Osteoblast (primary cell): ENCODE measurements at regions not wholly inside any gene's neighbourhood (a gene's known extent, or its start where the extent isn't known, plus 50 kb on each side); places are given as distances from the start of the nearest gene placed in this dataset.

Source experiments
- DNase-seq: peaks from one replicate; pipeline ENCODE4 v3.0.0; 2011; ENCODE audit warnings: low spot score, mixed read lengths; ENCODE audit not compliant: insufficient read length; ENCODE audit errors: missing footprints
- H2AFZ ChIP-seq: 2 replicates; pipeline ENCODE4 v1.6.0; 2011; ENCODE audit warnings: mild to moderate bottlenecking, low read length
- H3K27ac ChIP-seq: 2 replicates; pipeline ENCODE4 v1.5.1; 2011; ENCODE audit warnings: mild to moderate bottlenecking, low read depth, low read length, moderate library complexity
- H3K27me3 ChIP-seq: 2 replicates; pipeline ENCODE4 v1.6.0; 2012; ENCODE audit warnings: mild to moderate bottlenecking, control low read depth, inconsistent platforms, low read length, moderate library complexity; ENCODE audit not compliant: insufficient read depth
- H3K36me3 ChIP-seq: 2 replicates; pipeline ENCODE4 v1.5.1; 2011; ENCODE audit warnings: mild to moderate bottlenecking, low read length, control low read depth, moderate library complexity; ENCODE audit not compliant: insufficient read depth
- H3K4me1 ChIP-seq: 2 replicates; pipeline ENCODE4 v1.5.1; 2011; ENCODE audit warnings: mild to moderate bottlenecking, low read length, control low read depth, moderate library complexity; ENCODE audit not compliant: insufficient read depth
- H3K4me2 ChIP-seq: 2 replicates; pipeline ENCODE4 v1.6.0; 2011; ENCODE audit warnings: mild to moderate bottlenecking, low read length; ENCODE audit not compliant: insufficient read depth
- H3K4me3 ChIP-seq: fragments of 200-600 bp; sonication (generic); 3 replicates; pipeline ENCODE4 v1.5.1; 2012; ENCODE audit warnings: mild to moderate bottlenecking, low read length, inconsistent platforms; ENCODE audit not compliant: insufficient read depth
- H3K79me2 ChIP-seq: 2 replicates; pipeline ENCODE4 v1.6.0; 2012; ENCODE audit warnings: mild to moderate bottlenecking, low read length, control low read depth, inconsistent platforms; ENCODE audit not compliant: insufficient read depth
- H3K9me3 ChIP-seq: 2 replicates; pipeline ENCODE4 v1.5.1; 2011; ENCODE audit warnings: low read depth, low read length, control low read depth
- H4K20me1 ChIP-seq: 2 replicates; pipeline ENCODE4 v1.6.0; 2012; ENCODE audit warnings: mild to moderate bottlenecking, low read length, control low read depth; ENCODE audit not compliant: insufficient read depth
- CTCF ChIP-seq: IDR thresholded peaks from 2 replicates; pipeline ENCODE4 v1.5.1; 2011; ENCODE audit warnings: mild to moderate bottlenecking, low read depth, low read length, moderate library complexity; ENCODE audit errors: extremely low read depth

GRCh38 chr22:35488513-35488912 lies 52.1 kb upstream of the RASD2 start:
- Histone ChIP-seq H3K27me3 (no peaks in the 10 kb centered on the region), H3K4me1 (peaks cover 5% of the 10 kb centered on the region), H2AFZ (no peak overlapping the region), H3K9me3 (no peaks in the 10 kb centered on the region), H3K79me2 (no peaks in the 10 kb centered on the region), H3K4me3 (no peak overlapping the region), H3K27ac (no peak overlapping the region), H4K20me1 (no peaks in the 10 kb centered on the region), H3K4me2 (no peak overlapping the region), H3K36me3 (no peaks in the 10 kb centered on the region)
- no peak for DNase-seq
- TF ChIP-seq CTCF = no peak

DNA sequence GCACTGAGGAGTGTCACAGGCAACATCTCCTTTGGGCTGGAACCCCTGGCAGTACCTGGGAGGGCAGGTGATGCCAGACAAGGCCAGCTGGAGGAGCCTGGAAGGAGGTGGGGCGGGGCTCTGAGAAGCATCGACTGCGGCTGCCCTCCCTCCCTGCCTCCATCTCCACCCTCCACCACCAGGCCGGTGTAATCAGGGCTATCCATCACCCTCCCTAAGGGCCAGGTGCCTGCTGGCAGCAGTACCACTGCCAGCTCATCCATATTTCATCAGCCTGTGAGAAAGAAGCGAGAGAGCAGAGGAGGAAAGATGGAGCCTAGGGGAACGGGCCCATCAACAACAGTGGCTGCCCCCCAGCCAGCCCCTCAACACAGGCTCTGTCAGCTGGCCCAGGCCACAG lies 51.4 kb upstream of the RASD2 start:
- DNase-seq = peak; percentile 26
- Histone ChIP-seq H4K20me1 (no peaks in the 10 kb centered on the region), H3K36me3 (no peaks in the 10 kb centered on the region), H3K27ac (no peak overlapping the region), H2AFZ (no peak overlapping the region), H3K79me2 (no peaks in the 10 kb centered on the region), H3K9me3 (no peaks in the 10 kb centered on the region), H3K27me3 (no peaks in the 10 kb centered on the region), H3K4me3 (no peak overlapping the region), H3K4me2 (no peak overlapping the region), H3K4me1 (peaks cover 5% of the 10 kb centered on the region)
- TF ChIP-seq CTCF = no peak
